SK-N-SH (cell line): ENCODE measurements at regions not wholly inside any gene's neighbourhood (a gene's known extent, or its start where the extent isn't known, plus 50 kb on each side); places are given as distances from the start of the nearest gene placed in this dataset.

Experiments used
- CHD2 ChIP-seq: fragments of 150-350 bp; IDR thresholded peaks from 2 replicates; pipeline ENCODE4 v1.6.1; 2018; ENCODE audit warnings: low read length; ENCODE audit not compliant: partially characterized antibody
- EP300 ChIP-seq, 2 experiments: IDR thresholded peaks; 2 replicates each; pipeline versions ENCODE4 v1.4.0 to v1.6.1; 2012; ENCODE audit warnings: borderline replicate concordance in 1 of 2, low read depth in 1 of 2, low read length in 1 of 2
- EZH2phosphoT487 ChIP-seq: fragments of 200-600 bp; sonication (generic); IDR thresholded peaks from 2 replicates; pipeline ENCODE4 v1.6.1; 2017; ENCODE audit warnings: low read depth, mixed run types, mild to moderate bottlenecking, antibody characterized with exemption, moderate library complexity, borderline replicate concordance
- GABPA ChIP-seq: IDR thresholded peaks from 2 replicates; pipeline ENCODE4 v1.4.0; 2012; ENCODE audit warnings: low read depth, mild to moderate bottlenecking
- POLR2AphosphoS5 ChIP-seq: IDR thresholded peaks from 2 replicates; pipeline ENCODE4 v1.6.1; 2012; ENCODE audit warnings: low read depth, low read length
- RCOR1 ChIP-seq: fragments of 150-350 bp; IDR thresholded peaks from 2 replicates; pipeline ENCODE4 v1.6.1; 2017; ENCODE audit warnings: antibody characterized with exemption, low read length
- TAF1 ChIP-seq: IDR thresholded peaks from 2 replicates; pipeline ENCODE4 v1.6.1; 2012; ENCODE audit warnings: low read depth, mild to moderate bottlenecking, low read length, moderate library complexity, borderline replicate concordance
- TCF12 ChIP-seq: IDR thresholded peaks from 2 replicates; pipeline ENCODE4 v1.4.0; 2012
- TF ChIP-seq, protein P1 (sequence below): fragments of 200-600 bp; sonication (generic); IDR thresholded peaks from 2 replicates; pipeline ENCODE4 v1.6.1; 2017; ENCODE audit warnings: antibody characterized with exemption, mild to moderate bottlenecking, moderate library complexity
- TF ChIP-seq, protein P2 (sequence below): IDR thresholded peaks from 2 replicates; pipeline ENCODE4 v1.6.1; 2012; ENCODE audit warnings: mild to moderate bottlenecking, low read depth, low read length, moderate library complexity
- TF ChIP-seq, protein P3 (sequence below): IDR thresholded peaks from 2 replicates; pipeline ENCODE4 v1.4.0; 2012; ENCODE audit warnings: low read depth

DNA sequence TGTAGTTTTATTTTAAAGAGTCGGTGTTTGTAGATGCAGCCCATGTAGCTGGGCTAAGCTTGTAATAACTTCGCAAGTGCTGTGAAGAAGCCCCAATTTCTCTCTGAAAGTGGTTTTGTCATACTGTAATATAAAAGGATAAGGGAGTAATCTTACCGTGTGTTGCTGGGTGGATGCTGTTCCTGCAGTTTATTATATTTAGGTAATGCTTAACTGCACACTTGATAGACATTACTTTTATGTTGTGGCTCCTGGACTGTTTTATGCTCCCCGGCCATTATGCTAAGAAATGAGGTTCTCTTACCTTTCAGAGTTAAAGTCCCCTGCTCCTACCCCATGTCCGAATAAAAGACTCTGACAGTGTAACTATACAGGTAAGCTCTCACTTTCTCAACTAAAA, 789.4 kb downstream of the RPA4 start:
- TF ChIP-seq, protein P1, sequence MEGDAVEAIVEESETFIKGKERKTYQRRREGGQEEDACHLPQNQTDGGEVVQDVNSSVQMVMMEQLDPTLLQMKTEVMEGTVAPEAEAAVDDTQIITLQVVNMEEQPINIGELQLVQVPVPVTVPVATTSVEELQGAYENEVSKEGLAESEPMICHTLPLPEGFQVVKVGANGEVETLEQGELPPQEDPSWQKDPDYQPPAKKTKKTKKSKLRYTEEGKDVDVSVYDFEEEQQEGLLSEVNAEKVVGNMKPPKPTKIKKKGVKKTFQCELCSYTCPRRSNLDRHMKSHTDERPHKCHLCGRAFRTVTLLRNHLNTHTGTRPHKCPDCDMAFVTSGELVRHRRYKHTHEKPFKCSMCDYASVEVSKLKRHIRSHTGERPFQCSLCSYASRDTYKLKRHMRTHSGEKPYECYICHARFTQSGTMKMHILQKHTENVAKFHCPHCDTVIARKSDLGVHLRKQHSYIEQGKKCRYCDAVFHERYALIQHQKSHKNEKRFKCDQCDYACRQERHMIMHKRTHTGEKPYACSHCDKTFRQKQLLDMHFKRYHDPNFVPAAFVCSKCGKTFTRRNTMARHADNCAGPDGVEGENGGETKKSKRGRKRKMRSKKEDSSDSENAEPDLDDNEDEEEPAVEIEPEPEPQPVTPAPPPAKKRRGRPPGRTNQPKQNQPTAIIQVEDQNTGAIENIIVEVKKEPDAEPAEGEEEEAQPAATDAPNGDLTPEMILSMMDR, result no peak
- no peak for TF ChIP-seq TAF1
- TF ChIP-seq, protein P2, sequence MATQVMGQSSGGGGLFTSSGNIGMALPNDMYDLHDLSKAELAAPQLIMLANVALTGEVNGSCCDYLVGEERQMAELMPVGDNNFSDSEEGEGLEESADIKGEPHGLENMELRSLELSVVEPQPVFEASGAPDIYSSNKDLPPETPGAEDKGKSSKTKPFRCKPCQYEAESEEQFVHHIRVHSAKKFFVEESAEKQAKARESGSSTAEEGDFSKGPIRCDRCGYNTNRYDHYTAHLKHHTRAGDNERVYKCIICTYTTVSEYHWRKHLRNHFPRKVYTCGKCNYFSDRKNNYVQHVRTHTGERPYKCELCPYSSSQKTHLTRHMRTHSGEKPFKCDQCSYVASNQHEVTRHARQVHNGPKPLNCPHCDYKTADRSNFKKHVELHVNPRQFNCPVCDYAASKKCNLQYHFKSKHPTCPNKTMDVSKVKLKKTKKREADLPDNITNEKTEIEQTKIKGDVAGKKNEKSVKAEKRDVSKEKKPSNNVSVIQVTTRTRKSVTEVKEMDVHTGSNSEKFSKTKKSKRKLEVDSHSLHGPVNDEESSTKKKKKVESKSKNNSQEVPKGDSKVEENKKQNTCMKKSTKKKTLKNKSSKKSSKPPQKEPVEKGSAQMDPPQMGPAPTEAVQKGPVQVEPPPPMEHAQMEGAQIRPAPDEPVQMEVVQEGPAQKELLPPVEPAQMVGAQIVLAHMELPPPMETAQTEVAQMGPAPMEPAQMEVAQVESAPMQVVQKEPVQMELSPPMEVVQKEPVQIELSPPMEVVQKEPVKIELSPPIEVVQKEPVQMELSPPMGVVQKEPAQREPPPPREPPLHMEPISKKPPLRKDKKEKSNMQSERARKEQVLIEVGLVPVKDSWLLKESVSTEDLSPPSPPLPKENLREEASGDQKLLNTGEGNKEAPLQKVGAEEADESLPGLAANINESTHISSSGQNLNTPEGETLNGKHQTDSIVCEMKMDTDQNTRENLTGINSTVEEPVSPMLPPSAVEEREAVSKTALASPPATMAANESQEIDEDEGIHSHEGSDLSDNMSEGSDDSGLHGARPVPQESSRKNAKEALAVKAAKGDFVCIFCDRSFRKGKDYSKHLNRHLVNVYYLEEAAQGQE, result no peak
- TF ChIP-seq GABPA, result no peak
- no peak for TF ChIP-seq TCF12
- no peak for TF ChIP-seq EP300 (IDR thresholded peaks at IDR 0.05; ENCODE audit: borderline replicate concordance in 1 of 2, low read depth in 1 of 2, low read length in 1 of 2)
- TF ChIP-seq CHD2, result no peak
- TF ChIP-seq, protein P3, sequence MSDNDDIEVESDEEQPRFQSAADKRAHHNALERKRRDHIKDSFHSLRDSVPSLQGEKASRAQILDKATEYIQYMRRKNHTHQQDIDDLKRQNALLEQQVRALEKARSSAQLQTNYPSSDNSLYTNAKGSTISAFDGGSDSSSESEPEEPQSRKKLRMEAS, result no peak
- no peak for TF ChIP-seq POLR2AphosphoS5
- no peak for TF ChIP-seq RCOR1
- TF ChIP-seq EZH2phosphoT487, result no peak
